NAMALWA (cell line): ENCODE measurements at regions not wholly inside any gene's neighbourhood (a gene's known extent, or its start where the extent isn't known, plus 50 kb on each side); places are given as distances from the start of the nearest gene placed in this dataset.

ENCODE experiments used
- DNase-seq: peaks from one replicate; pipeline ENCODE4 v3.0.0-alpha.2; 2015; ENCODE audit warnings: low spot score

- DNase-seq = no peak
Measured at GRCh38 chr4:22099896-22100295, 151.3 kb upstream of the KCNIP4 start.

- DNase-seq = no peak
Measured at GRCh38 chr4:22097596-22097995, 149.0 kb upstream of the KCNIP4 start.

GRCh38 chr4:22094217-22094616, 145.6 kb upstream of the KCNIP4 start:
- DNase-seq = no peak

DNA sequence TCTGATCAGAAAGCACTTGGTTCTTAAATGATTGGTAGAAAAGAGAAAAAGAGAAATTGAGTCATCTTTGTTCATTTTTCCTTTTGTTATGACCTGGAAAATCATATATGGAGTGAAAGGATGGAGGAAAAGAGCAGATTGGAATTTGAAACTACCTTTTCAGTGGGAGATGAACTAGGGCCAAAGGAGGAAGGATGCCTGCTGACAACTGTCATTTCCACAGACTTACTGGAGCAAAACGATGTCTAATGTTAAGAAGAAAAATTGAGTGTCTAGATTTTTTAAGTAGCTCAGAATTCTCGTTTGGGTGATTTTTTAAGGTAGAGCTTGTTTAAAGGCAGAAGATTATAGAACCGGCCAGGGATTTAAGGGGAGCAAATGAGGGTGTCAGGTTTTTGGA, 144.6 kb upstream of the KCNIP4 start:
- DNase-seq = no peak

DNA sequence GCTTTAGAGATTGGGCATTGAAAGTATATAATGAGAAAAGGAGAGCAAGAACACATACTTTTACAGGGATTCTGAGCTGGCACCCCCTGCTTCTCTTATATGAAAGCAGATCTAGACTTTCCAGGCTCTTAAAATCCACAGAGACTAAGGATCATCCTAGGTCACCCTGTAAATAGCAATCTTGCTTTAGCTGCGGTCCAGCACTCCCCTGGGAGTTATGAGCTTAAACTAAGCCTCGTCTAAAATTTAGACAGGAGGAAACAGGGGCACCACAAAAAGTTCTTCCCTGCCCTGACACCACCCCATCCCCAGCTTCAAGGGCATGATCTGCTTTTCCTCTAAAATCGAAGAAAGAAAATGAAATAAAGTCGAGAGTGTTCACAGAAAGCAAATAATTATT, 143.3 kb upstream of the KCNIP4 start:
- no peak for DNase-seq

DNA sequence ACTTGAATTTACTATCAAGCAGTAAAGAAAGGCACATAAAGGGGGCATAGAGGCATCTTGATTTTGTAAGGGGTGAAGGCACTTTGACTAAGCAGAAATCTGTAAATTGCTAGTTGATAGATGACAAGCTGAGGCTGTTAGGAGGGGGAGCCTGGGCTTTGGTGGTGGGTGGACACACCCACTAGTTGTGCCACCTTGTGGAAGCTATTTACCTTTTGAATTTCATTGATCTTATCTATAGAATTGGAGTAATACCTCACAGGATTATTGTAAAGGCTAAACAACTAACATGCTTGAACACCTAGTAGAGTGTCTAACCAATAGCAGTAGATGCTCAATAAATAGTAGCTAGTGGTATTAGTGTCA, 142.8 kb upstream of the KCNIP4 start:
- no peak for DNase-seq

DNA sequence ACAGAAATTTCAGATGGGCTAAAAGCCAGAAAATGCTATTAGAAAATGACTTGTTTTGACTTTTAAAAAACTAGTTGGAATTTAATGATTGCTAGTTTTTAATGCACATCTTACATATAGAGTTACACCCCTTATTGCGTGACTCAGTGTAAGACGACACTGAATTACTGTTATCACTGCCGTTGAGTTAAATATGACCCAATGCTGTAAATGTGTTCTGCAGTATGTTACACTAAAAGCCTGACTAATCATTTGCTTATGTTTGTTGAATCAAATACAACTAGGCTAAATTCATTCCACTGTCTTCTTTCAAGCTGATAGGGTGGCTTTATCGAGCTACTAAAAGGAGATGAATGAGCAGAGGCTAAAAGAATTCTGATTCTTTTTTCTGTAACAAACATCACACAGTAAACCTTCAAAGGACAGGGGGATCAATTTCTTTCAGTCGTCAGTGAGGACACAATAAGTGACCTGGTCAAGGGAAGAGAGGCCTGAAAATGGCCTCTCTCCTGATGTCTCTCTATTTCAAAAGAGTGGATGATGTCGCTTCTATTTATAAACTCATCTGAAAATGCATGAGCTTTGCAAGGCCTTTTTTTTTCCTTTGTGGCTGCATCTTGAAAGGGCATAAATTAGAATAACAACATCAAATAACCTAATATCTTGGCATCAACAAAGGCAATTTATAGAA, 142.2 kb upstream of the KCNIP4 start:
- no peak for DNase-seq

DNA sequence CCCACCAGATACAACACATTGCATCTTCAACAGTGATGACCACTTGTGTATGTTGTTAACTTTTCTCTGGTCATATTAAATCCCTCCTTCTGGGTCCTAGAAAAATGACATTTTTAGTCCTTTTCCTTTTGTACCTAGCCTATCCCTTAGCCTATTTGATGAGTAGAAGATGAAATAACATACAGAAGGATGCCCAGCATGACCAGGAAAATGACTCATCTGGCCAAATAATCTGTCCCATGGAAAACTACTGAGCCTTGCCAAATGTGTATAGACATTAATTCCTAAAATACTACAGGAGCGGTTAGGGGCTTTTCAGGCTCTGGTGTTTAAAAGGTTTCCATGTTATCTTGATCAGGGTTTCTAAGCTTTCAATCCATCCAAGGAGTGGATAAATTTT, 129.0 kb upstream of the KCNIP4 start:
- no peak for DNase-seq

GRCh38 chr4:22072726-22073125, 124.2 kb upstream of the KCNIP4 start:
- no peak for DNase-seq

DNA sequence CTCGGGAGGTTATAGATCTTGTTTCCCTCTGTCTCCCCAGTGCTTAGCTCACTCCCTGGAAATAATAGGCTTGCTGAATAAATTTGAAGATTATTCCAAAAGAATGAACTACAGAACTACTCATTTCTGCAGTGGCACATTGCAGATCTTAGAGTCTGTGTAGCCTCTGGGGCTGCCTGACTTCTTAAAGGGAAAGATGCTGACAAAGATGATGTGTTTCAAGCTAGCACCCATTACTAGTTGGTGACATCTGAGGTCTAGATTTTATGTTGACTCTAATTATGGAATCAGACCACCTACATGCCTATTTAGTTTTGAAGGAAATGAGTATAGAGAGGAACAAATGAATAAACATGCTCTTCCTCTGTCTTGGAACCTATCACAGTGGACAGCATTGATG, 123.7 kb upstream of the KCNIP4 start:
- no peak for DNase-seq

- DNase-seq = no peak
Measured at GRCh38 chr4:22071749-22072148, 123.2 kb upstream of the KCNIP4 start.

- no peak for DNase-seq
Measured at GRCh38 chr4:22070256-22070655, 121.7 kb upstream of the KCNIP4 start.

- no peak for DNase-seq
Measured at GRCh38 chr4:22063613-22064012, 115.0 kb upstream of the KCNIP4 start.

GRCh38 chr4:22062676-22063075, 114.1 kb upstream of the KCNIP4 start:
- DNase-seq = no peak

DNA sequence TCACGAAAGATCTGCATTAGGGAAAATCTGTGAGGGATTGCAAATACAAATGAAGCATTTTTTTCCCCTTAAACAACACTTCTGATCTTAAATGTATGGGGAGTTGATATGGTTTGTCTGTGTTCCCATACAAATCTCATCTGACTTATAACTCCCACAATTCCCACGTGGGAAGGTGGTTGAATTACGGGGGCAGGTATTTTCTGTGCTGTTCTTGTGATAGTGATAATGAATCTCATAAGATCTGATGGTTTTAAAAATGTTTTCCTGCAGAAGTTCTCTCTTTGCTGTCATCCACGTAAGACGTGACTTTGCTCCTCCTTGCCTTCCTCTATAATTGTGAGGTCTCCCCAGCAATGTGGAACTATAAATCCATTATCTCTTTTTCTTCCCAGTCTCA, 107.4 kb upstream of the KCNIP4 start:
- DNase-seq = no peak

GRCh38 chr4:22052076-22052475, 103.5 kb upstream of the KCNIP4 start:
- no peak for DNase-seq

GRCh38 chr4:22048323-22048722, 99.8 kb upstream of the KCNIP4 start:
- DNase-seq = no peak

GRCh38 chr4:22047793-22048192, 99.2 kb upstream of the KCNIP4 start:
- DNase-seq = no peak

- no peak for DNase-seq
Measured at GRCh38 chr4:22045051-22045630, 96.6 kb upstream of the KCNIP4 start.

- no peak for DNase-seq
Measured at GRCh38 chr4:22031423-22031822, 82.9 kb upstream of the KCNIP4 start.

- DNase-seq = no peak
Measured at GRCh38 chr4:22030881-22031280, 82.3 kb upstream of the KCNIP4 start.

- no peak for DNase-seq
Measured at GRCh38 chr4:22030307-22030706, 81.7 kb upstream of the KCNIP4 start.

- DNase-seq = no peak
Measured at GRCh38 chr4:22029803-22030202, 81.2 kb upstream of the KCNIP4 start.

GRCh38 chr4:22021106-22021505, 72.5 kb upstream of the KCNIP4 start:
- no peak for DNase-seq
